Activated CD4-positive, alpha-beta T cell treated with anti-CD3 and anti-CD28 coated beads, Interleukin-2, amount 50 U/mL, for 16 hours (primary cell): ENCODE measurements at regions not wholly inside any gene's neighbourhood (a gene's known extent, or its start where the extent isn't known, plus 50 kb on each side); places are given as distances from the start of the nearest gene placed in this dataset.

Experiments
- DNase-seq: peaks from one replicate; pipeline ENCODE4 v3.0.0-alpha.2; 2020

DNA sequence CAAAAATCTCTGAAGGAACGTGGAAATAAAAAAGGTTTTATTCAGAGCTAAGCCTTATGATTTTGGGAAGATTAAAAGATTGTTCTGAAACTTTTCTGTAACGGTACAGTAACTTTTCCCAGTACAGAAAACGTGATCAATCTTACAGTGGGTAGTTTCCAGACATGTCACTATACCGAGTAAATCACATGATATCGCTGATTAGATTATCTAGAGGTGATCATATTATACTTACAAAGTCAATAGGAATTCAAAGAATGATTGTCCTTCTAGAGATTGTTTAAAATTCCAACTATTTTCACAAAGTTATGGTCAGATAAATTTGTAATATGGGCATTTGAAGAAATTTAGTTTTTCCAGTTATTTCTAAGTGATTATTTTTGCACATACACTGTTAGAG lies 736.0 kb upstream of the GRM7 start:
- no peak for DNase-seq

DNA sequence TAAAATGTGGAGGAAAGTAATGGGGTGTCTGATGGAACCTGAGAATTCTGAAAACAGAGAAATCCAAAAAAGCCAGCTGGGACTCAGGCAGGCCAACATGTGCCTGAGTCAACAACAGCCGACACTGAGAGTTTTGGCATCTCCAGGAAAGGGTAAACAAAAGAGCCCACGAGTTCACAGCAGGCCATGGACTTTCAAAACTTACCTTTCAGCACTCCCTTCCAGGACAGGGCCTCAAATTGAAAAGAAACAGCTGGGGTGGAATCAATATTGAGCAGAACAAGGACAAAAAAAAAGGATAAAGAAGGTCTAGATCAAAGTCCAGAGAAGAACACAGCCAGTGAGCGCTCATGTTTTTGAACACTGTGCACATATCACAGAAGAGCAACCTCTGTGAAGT lies 735.4 kb upstream of the GRM7 start:
- no peak for DNase-seq

DNA sequence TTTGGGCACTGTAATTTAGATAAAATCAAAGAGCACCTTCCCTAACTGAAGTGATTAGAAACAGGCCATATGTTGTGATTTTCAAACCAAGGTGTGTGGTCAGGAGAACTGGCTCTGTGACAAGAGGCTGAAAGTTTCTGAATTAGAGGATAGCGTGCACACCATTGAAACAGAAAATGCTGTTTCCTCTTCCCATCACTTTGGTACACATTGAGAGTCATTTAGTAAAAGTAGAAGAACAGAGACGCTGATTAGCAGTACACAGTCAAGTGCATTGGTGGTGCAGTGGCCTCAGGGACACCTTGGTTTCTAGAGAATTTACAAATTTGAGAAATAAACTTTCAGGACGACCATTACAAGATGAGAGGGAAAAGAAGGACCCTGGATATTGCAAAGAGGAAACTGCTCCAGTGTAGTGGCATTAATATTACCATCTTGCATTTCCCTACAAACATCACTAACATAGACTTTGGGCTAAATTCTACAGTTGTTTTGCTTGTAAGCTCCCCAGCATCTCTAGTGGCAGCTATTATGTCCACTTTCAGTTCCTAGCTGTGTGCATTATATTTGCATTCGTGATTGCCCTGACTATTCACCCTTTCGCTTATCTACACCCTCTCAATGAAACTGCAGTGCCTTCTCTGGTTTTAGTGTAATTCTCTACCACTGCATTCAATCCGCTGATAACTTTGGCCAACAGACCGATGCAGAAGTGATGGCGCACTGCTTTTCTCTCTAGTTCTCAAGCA lies 728.1 kb upstream of the GRM7 start:
- DNase-seq: no peak

DNA sequence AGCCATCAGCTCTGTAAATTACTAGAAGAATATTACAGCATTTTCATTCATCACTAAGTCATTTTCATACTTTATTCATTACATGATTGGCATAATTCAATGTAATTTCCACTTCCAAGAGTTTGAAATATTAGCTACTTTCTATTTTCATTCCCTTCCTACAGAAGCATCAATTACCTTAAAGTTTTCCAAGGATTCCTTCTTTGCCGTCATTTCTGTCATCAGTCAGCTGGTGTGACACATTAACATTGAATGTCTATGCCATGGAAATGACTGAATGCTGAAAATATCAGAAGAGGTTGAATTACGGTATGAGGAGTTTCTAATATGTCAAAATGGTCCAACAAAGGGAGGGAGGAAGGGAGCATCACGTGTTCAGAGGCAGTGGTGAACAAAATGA lies 718.2 kb upstream of the GRM7 start:
- no peak for DNase-seq

DNA sequence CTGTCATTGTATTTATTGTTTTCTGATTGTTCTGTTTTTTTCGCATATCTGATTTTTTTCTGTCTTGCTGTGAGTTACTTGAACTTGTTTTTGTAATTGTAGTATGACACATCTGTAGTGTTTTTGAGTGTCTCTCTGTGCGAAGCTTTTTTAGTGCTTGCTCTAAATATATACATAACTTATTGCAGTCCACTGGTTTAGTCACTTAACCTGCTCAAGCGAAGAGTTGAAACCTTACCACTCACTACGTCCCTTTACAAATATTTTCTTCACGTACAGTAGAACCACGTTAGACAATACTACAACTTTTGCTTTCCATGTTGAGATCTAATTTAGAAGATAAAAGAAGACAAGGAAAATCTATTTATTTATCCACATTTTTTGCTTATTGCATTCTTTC lies 713.0 kb upstream of the GRM7 start:
- no peak for DNase-seq

DNA sequence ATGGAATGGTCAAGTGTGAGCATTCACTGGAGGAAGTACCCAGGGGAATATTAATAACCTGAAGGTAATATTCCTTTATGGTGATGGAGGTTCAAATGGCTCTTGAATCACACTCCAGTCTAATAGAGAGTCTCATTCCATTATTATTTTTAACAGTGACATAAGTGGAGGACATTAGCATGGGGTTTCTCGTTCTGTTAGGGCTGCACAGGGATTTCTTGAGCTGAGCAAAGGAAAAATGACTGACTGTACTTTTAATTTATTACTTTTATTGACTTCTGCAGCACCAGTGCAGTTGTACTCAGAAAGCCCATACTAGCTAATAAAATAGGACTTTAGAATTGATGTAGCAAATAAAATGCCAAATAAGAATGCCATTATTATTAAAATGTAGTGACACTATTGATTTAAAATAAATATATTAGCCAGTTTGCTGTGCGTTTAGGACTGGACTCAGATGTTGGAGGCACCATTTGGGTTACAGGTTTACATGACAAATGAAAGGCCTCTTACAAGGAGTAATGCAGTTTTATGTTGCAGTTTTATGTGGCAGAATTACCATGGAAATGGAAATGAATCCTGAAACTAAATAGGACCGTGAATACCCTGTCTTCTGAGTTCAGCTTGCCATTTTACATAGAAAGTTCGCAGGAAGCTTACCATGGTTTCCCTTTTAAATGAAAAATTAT lies 705.1 kb upstream of the GRM7 start:
- DNase-seq: no peak

DNA sequence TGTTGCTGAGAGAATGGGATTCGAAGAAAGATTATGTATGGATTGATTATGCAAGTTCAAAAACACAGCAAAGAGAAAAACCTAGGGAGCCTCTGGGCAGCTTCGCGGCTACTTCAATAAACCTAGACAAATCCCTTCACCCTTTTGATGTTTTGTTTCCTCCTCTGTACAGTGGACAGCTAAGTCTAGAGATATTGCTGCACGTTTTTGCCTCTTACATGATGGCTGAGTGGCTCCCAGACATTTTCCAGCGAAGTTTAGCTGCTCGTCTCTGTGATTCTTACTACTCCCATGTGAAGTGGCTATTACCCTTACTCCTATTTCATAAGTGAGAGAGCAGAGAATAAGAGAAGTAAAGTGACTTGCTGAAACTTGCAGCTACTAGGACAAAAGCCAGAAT lies 695.0 kb upstream of the GRM7 start:
- no peak for DNase-seq

DNA sequence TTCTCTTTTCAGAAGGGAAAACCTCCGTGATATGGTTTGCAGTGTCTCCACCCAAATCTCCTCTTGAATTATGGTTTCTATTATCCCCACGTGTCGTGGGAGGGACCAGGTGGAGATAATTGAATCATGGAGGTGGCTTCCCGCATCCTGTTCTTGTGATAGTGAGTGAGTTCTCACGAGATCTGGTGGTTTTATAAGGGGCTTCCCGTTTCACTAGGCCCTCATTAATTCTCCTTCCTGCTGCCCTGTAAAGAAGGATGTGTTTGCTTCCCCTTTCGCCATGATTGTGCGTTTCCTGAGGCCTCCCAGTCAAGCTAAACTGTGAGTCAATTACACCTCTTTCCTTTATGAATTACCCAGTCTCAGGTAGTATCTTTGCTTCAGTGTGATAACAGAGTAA lies 692.7 kb upstream of the GRM7 start:
- no peak for DNase-seq

DNA sequence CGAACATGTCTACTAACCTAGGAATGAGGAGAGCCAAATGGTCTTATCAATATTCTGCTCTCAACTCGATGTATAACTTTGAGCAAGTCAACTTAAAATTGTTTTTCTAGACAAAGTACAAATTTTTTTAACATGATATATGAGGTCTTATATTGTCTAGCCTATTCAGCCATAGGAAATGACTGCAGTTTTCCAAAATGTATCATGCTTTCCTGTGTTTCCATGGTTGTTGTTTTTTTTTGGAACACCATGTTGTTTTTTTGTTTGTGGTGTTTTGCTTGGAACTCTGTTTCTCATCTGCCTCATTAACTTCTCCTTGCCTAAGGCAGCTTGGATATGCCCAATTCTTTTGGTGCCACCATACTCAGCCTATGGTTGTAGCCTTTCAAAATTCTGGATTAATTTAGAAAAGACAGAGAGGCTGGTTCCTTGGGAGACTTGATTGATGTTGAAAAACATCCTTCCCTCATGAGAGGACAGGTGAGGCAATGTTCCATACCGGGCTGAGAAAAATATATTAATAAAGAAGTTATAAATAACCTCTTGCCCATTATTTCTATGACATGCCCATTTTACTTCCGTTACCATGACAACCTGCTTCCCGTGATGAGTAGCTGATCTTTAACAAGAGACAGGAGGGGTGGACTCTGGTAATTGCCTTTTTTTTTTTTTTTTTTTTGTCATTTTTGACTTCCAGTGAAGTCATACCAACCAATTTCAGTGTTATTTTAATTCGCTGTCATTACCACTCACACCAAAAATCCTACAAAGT lies 687.9 kb upstream of the GRM7 start:
- no peak for DNase-seq

DNA sequence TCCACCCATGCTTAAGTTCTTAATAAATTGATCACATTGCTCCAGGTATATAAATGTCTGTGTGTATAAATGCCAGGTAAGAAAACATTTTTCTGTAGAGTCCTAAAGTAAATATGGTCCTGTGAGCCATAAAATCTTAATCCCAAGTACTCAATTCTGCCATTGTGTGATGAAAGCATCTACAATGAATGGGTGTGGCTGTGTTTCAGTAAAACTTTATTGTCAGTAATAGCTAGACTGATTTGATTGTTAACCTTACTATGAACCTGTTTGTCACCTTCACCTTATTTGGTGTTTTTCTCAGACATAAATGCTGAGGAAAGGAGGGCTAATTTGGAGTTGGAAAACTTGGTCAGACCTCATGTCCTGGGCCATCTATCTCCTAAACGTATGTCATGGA lies 683.5 kb upstream of the GRM7 start:
- no peak for DNase-seq

DNA sequence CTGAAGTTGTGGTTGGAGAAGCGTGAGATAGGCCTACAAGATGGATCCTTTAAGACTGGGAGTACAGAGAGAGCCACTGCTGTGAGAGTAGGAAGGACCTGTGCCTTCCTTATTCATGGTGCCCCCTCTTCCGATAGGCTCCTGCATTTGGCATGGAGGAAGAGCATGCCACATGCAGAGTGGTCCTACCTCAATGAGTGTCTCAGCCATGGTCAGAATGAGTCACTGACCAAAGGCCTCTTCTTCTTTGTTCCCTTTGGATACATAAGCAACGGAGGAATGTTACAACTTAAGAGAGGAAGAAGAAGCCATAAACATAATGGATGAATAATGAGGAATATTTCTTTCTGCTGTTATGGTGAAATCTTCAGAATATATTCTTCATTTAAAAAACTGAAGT lies 681.2 kb upstream of the GRM7 start:
- DNase-seq: no peak

DNA sequence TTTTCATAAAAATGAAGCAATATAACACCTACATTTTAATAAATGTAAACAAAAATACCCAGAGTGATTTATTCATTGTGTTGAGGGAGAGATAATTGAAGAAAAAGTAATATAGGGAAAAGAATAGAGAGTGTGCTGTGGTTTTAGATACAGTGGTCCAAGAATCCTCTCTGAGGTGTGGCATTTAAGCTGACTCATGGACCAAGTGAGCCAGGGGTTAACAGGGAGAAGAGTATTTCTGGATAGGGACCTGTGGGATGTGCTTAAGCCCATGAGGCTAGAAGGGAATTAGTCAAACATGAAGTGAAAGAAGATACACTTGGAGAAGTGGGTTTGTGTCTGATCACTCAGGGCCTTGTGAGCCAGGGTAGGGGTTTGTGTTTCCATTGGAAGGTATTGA lies 680.7 kb upstream of the GRM7 start:
- no peak for DNase-seq

DNA sequence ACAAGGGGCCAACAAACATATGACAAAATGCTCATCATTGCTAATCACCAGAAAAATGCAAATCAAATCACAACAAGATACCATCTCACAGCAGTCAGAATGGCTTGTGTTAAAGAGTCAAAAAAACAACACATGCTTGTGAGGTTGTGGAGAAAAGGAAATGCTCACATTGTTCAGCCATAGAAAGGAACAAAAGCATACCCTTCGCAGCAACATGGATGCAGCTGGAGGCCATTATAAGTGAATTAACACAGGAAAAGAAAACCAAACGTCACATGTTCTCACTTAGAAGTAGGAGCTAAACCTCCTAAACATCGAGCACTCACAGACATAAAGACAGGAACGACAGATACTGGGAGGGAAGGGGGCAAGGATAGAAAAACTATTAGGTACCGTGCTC lies 678.4 kb upstream of the GRM7 start:
- DNase-seq: no peak

DNA sequence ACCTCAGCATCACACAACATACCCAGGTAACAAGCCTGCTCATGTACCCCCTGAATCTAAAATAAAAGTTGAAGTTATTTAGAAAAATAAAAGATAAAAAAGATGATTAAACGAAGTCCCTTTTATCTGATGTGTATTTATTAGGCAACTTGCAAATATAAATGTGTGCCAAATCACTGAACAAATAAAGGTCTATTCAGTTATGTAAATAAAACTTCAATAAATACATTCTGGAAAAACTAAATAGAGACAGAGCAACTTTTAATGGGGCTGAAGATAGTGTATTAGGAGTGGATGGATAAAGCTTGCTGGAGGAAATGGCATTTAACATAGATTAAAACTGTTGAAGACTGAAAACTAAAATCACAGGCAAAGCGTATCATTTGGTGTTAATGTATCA lies 678.0 kb upstream of the GRM7 start:
- no peak for DNase-seq

DNA sequence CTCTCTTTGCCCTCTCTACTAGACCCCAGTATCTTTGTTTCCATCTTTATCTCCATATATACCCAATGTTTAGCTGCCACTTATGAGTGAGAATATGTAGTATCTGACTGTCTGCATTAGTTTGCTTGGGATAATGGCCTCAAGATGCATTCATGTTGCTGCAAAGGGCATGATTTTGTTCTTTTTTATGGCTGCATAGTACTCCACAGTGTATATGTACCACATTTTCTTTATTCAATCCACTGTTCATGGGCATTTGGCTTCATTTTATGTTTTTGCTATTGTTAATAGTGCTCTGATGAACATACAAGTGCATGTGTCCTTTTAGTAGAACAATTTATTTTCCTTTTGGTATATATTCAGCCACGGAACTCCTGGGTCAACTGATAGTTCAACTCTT lies 671.5 kb upstream of the GRM7 start:
- DNase-seq: no peak

DNA sequence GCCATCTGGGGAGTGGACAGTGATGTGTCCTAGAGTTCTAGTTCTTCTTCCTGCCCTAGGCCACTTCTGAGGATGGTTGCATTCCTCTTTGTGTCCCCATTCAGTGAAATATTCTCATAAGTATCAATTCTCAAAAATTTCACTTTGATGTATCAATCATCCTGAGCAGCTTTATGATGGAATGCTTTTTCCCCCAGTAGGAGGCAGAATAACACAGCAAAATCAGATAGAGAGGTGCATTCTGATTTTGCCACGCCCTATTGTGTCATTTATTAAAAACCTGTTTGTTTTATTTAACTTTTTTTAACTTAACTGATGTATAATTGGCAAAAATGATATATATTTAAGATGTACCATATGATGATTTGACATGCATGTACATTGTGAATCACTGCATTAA lies 656.0 kb upstream of the GRM7 start:
- DNase-seq: no peak

DNA sequence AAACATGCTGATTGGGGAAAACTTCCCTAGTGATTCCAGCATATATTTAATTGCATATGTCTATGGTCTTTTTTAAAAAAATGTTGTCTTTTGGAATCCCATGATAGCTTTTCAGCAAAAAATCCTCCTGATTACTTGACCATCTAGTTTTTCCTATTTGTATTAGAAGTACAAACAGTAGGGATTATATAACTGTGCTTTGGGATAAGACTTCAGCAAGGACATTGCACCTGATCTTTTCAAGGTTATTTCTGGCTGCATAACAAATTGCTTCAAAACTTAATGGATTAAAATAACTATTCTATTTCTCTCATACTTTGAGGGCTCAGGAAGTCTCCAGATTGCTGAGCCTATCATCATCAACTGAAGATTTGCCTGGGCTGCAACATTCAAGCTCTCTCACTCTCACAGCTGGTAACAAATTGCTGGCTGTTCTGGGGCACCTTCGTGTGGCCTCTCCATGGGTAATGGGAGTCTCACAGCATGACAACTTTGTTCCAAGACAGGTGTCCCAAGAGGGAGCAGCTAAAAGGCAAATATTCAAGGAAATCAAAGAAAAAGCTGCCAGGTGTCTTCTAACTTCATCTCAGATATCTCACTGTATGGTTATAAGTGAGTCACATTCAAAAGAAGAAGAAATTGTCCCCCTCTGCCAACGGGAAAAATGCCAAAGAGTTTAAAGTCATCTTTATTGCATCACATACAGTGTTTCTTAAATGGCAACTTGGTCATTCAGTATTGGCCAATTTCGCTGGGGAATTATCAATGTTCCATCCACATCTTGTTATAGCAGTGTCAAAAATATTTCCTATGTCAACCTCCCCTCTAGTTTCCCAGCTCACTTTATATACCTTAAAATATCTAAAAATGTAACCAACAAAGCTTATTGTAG lies 644.5 kb upstream of the GRM7 start:
- no peak for DNase-seq

DNA sequence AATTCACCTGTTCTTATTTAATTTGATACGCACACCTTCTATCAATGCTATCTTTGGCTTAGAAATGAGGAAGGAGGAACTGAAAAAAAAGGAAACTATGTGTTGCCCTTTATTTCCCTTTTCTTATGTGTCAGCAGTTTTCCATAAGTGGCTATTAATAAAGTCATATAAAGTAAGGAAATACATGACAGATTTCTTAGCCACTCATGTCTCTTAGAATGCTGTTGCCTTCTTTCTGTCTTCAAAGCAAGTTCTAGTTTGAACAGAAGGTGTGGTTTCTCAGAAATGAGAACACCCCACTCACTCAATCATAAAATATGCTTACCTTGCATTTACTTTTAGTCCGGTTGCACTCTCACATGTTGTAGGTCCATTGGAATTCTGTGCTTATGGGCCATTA lies 640.5 kb upstream of the GRM7 start:
- no peak for DNase-seq

DNA sequence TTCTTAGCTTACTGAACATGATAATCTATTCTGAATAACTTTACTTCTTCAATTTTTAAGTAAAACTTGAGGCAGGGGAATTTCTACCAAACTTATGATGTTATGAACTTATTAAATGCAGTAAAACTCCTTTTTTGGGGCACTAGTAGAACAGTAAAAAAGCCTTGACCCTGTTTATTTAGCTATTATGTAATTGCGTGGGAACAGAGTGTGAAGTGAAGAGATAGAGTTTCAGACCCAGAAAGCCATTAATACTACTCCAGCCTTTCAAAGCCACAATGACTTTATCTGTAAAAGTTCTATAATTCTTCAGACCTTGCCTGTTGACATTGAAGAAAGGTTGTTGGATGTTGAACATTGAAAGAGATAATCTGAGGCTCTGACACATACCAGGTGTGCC lies 638.8 kb upstream of the GRM7 start:
- no peak for DNase-seq

DNA sequence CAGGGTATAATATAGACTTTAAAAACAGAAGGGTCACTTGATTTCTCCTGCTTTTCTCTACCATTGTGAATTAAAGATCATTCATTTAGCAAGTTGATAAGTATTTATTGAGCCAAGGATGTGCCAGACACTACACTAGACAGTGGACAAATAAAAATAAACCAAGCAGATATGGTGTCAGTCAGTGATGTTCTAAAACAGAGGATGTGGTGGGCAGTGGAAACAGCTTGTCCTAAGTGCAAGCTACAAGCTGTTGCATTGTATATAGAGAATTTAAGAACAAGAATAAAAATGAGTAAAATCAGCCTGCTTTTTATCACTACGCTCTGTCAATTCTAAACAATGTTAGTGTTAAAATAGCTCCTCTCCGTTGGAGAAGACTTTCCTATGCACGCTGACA lies 637.3 kb upstream of the GRM7 start:
- DNase-seq: no peak

DNA sequence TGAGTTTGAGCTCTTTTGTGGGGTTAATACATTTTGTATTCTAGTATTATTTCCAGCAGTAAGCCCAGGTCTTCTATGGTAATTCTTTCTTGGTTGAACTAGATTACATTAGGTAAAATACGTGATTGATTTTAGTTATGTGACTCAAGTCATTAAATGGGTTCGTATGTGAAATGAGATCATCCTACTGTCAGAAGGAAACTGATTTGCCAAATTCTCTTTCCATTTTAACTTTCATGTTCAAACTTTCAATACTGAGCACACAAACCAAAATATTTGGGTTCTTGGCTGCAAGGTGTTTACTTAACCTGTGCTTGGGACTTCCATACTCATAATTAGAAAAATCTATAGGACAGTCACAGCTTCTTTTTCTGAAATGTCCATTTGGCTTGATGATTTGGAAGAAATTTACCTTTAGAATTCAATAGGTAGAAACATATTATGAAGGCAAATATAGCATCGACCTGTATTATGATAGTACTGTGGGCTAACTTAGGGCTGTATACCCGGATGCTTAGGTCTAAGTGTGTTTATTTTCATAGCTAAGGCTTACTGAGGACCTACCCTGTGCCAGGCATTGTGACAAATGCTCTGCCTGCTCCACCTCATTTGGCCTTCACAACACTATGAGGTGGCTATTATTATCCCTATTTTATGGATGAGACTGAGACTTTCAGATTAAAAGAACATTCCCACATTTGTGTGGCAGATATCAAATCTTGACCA lies 631.8 kb upstream of the GRM7 start:
- no peak for DNase-seq

DNA sequence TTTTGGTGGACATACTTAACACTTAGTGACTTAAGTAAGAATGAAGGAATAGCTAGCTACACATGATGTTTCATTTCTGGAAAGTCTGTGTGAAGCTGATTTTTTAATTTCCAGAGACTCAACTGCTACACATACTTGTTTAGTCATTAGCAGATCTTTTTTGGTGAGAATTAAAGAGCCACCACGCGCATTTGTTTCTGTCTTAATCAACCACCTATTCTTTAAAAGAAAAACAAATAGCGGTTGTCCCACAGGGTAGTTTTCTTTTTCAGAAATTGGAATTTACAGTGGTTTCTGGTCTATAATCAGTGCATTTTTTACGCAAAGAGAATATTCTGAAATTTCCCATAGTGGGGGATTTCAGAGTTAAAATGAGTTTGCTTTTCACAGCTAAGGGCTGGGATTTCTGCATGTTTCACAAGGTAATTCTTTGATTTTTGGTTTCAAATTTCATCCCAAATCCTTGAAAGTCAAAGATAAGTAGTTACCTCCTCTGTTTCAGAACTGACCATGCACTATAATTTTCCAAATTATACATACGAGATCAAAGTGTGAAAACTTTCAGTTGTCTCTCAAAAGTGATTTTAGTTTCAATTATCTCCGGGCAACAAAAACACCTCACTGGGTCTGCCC lies 631.0 kb upstream of the GRM7 start:
- no peak for DNase-seq
